Type B pancreatic cell (in vitro differentiated cells): ENCODE measurements at regions not wholly inside any gene's neighbourhood (a gene's known extent, or its start where the extent isn't known, plus 50 kb on each side); places are given as distances from the start of the nearest gene placed in this dataset.

Source experiments
- DNase-seq: peaks from one replicate; pipeline ENCODE4 v3.0.0; 2021; ENCODE audit warnings: mixed read lengths; ENCODE audit not compliant: unreplicated experiment; ENCODE audit errors: extremely low spot score
- H3K27ac Mint-ChIP-seq: 2 replicates; pipeline ENCODE4 v1.8.0; 2021; ENCODE audit warnings: mild to moderate bottlenecking, mixed read lengths
- H3K27me3 Mint-ChIP-seq: 2 replicates; pipeline ENCODE4 v1.8.0; 2021; ENCODE audit warnings: mixed read lengths
- H3K36me3 Mint-ChIP-seq: 2 replicates; pipeline ENCODE4 v1.8.0; 2021; ENCODE audit warnings: mixed read lengths
- H3K4me1 Mint-ChIP-seq: one replicate; pipeline ENCODE4 v1.8.0; 2021; ENCODE audit warnings: mixed read lengths; ENCODE audit not compliant: unreplicated experiment
- H3K4me3 Mint-ChIP-seq: 2 replicates; pipeline ENCODE4 v1.8.0; 2021; ENCODE audit warnings: mild to moderate bottlenecking, mixed read lengths
- H3K9me3 Mint-ChIP-seq: 2 replicates; pipeline ENCODE4 v1.8.0; 2021; ENCODE audit warnings: mixed read lengths
- TF ChIP-seq, protein P1 (sequence below): fragments of 200-600 bp; sonication (generic); conservative IDR thresholded peaks from 2 replicates; pipeline ENCODE4 v1.5.0; 2021; ENCODE audit warnings: antibody characterized with exemption, mild to moderate bottlenecking

DNA sequence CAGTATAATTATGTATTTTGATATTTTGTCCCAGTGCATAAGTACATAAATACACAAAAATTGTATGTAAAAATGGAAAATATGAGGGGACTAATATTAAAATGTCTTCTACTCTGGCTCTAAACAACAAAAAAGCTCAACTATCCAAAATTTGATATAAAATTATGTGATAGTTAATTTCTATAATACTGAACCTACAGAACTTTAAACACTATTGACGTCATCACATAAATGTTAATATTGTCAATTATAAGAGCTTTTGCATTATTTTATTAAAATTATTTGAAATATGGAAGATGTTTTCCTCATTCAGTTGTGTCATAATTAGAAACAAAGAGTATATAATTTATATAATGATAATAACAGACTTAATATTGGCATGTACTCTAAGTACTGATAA lies 1139.7 kb upstream of the TMEFF2 start:
- Mint-ChIP-seq H3K9me3 (no peaks in the 10 kb centered on the region), H3K27ac (no peak overlapping the region), H3K36me3 (no peaks in the 10 kb centered on the region), H3K4me3 (no peak overlapping the region), H3K4me1 (no peaks in the 10 kb centered on the region), H3K27me3 (no peaks in the 10 kb centered on the region)
- DNase-seq = no peak
- TF ChIP-seq, protein P1, sequence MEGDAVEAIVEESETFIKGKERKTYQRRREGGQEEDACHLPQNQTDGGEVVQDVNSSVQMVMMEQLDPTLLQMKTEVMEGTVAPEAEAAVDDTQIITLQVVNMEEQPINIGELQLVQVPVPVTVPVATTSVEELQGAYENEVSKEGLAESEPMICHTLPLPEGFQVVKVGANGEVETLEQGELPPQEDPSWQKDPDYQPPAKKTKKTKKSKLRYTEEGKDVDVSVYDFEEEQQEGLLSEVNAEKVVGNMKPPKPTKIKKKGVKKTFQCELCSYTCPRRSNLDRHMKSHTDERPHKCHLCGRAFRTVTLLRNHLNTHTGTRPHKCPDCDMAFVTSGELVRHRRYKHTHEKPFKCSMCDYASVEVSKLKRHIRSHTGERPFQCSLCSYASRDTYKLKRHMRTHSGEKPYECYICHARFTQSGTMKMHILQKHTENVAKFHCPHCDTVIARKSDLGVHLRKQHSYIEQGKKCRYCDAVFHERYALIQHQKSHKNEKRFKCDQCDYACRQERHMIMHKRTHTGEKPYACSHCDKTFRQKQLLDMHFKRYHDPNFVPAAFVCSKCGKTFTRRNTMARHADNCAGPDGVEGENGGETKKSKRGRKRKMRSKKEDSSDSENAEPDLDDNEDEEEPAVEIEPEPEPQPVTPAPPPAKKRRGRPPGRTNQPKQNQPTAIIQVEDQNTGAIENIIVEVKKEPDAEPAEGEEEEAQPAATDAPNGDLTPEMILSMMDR = no peak

DNA sequence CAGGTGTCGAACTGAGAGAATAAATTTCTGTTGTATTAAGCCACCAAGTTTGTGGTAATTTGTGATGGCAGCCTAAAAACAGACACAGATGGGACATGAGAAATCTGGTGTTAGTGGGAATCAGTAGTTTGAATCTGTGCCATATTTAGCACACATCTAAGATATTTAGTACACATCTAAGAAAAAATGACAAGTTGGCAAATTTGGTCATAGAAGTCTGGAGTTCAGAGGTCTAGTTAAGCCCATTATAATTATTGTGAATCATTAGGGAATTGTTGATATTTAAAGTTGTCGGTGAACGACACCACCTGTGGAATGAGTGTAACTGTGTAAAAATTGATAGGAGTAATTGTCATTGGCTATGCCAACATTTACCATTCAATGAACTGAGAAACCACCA lies 1138.8 kb upstream of the TMEFF2 start:
- TF ChIP-seq, protein P1 = no peak
- Mint-ChIP-seq H3K27me3 (no peaks in the 10 kb centered on the region), H3K4me3 (no peak overlapping the region), H3K9me3 (no peaks in the 10 kb centered on the region), H3K4me1 (no peaks in the 10 kb centered on the region), H3K27ac (no peak overlapping the region), H3K36me3 (no peaks in the 10 kb centered on the region)
- DNase-seq = no peak

DNA sequence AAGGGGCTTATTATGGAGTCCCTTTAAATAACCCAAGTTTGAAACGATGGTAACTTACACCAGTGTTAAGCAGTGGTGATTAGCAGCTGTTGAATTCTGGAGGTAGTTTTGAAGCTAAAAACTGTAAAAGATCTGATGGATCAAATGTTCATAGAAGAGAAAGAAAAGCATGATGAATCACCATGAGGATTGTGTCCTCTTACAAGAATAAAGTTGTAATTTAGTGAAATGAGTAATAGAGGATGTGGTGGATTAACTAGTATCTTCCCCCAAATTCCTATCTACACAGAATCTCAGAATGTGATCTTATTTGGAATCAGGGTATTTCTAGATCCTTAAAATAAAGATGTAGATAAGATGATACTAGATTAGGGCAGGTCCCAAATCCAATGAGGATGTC lies 1138.2 kb upstream of the TMEFF2 start:
- H3K4me3 Mint-ChIP-seq = no peak overlapping the region
- DNase-seq = no peak
- no peaks in the 10 kb centered on the region for H3K4me1 Mint-ChIP-seq
- no peaks in the 10 kb centered on the region for H3K36me3 Mint-ChIP-seq
- no peak overlapping the region for H3K27ac Mint-ChIP-seq
- TF ChIP-seq, protein P1 = no peak
- no peaks in the 10 kb centered on the region for H3K9me3 Mint-ChIP-seq
- H3K27me3 Mint-ChIP-seq = no peaks in the 10 kb centered on the region

DNA sequence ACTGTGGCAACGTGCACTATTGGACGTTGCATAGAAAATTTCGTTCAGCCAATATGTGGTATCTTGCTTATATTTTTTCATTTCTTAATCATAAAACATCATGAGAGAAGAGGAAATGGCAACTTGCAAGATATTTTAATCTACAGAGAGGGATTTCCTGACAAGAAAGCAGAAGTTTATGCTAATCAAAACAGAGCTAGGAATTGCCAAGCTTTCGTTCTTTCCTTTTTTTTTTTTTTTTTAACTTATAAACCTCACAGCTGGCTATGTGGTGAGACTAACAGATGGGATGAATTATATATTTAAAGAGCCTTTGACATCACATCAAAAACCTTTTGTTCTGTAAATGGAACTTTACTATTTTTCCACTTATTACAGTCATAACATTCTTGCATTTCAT lies 1136.9 kb upstream of the TMEFF2 start:
- no peak for DNase-seq
- no peaks in the 10 kb centered on the region for H3K27me3 Mint-ChIP-seq
- TF ChIP-seq, protein P1 = no peak
- H3K4me1 Mint-ChIP-seq = no peaks in the 10 kb centered on the region
- no peaks in the 10 kb centered on the region for H3K9me3 Mint-ChIP-seq
- no peak overlapping the region for H3K27ac Mint-ChIP-seq
- H3K36me3 Mint-ChIP-seq = no peaks in the 10 kb centered on the region
- H3K4me3 Mint-ChIP-seq = no peak overlapping the region

DNA sequence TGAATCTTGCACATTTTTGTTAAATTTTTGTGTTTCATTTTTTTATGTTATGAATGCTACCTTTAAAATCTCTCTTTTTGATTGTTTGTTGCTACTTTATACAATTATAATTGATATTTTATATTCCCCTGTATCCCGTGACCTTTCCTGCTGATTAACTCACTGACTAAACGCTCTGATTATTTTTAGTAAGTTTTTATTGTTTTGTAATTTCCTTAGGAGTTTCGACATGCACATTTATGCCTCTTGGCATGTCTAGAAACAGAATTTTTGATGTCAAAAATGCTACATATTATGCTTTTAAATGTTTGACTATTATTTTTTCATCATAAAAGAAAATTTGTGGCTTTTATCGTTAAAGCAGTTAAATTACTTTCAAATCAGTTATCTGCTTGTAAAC lies 1131.6 kb upstream of the TMEFF2 start:
- TF ChIP-seq, protein P1 = no peak
- Mint-ChIP-seq H3K4me3 (no peak overlapping the region), H3K36me3 (no peaks in the 10 kb centered on the region), H3K27ac (no peak overlapping the region), H3K27me3 (no peaks in the 10 kb centered on the region), H3K4me1 (no peaks in the 10 kb centered on the region), H3K9me3 (no peaks in the 10 kb centered on the region)
- DNase-seq = no peak

DNA sequence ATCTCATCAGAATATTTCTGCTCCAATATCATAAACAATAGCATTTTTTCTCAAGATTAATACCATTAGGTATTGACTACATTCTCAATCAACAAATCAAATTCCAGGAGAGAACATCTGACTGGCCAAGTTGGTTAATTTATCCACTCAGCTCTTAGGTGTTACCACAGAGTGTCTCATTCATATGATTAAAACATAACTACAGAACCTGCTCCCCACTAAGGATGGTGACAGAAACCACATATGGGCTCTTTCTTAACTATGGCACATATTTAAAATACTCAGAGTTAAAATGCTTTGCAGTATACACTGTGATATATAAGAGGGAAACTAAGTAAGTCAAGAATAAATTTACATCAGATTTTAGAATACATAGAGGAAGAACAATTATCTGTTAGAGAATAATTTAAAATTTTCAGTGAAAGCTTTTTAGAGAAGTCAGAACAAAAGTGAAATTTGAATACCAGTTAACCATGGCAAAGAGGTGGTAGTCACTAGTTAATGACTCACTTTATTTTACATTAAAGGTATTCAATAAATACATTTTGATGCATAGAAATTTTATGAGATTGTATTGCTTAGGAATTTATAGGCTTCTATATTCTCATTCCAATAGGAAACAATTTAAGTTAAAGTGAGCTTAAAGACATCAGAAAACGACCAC lies 1120.8 kb upstream of the TMEFF2 start:
- Mint-ChIP-seq H3K4me1 (no peaks in the 10 kb centered on the region), H3K36me3 (no peaks in the 10 kb centered on the region), H3K4me3 (no peak overlapping the region), H3K9me3 (no peaks in the 10 kb centered on the region), H3K27me3 (no peaks in the 10 kb centered on the region), H3K27ac (no peak overlapping the region)
- TF ChIP-seq, protein P1 = no peak
- no peak for DNase-seq
